HEK293 (cell line): ENCODE measurements at regions not wholly inside any gene's neighbourhood (a gene's known extent, or its start where the extent isn't known, plus 50 kb on each side); places are given as distances from the start of the nearest gene placed in this dataset.

Experiments used
- CTCF ChIA-PET: fragments of 350-600 bp; formaldehyde crosslinking; extraction: SDS; loops from one replicate; lab custom pipeline; 2021; ENCODE audit warnings: antibody characterized with exemption; lab: Yijun Ruan, JAX
- POLR2A ChIA-PET: fragments of 300-600 bp; formaldehyde crosslinking; extraction: SDS; loops from one replicate; lab custom pipeline; 2020; ENCODE audit warnings: antibody characterized with exemption, inconsistent platforms; lab: Yijun Ruan, JAX
- H3K27ac ChIP-seq: fragments of 200-500 bp; sonication (Bioruptor generic); 2 replicates; pipeline ENCODE4 v1.5.1; 2014; ENCODE audit warnings: low read depth, low read length, control low read depth, inconsistent platforms; ENCODE audit errors: extremely low read depth
- H3K36me3 ChIP-seq, 2 experiments: fragments of 200-500 bp in 1 of 2; sonication (Bioruptor generic) in 1 of 2; 1 replicate in 1 of 2; 2 replicates in 1 of 2; pipeline ENCODE4 v1.5.1; 2014 to 2017; ENCODE audit warnings: inconsistent platforms in 2 of 2, low read length in 2 of 2; ENCODE audit not compliant: control insufficient read depth in 2 of 2, insufficient read depth in 1 of 2
- H3K4me1 ChIP-seq: fragments of 200-500 bp; sonication (Bioruptor generic); 2 replicates; pipeline ENCODE4 v1.5.1; 2014; ENCODE audit warnings: mild to moderate bottlenecking, low read length, inconsistent platforms; ENCODE audit not compliant: control insufficient read depth, insufficient read depth
- H3K4me3 ChIP-seq: 2 replicates; pipeline ENCODE4 v1.5.1; 2011; ENCODE audit warnings: low read depth, mild to moderate bottlenecking, control low read depth, low read length, moderate library complexity
- H3K9me3 ChIP-seq: fragments of 200-500 bp; sonication (Bioruptor generic); 2 replicates; pipeline ENCODE4 v1.5.1; 2014; ENCODE audit warnings: low read depth, low read length, inconsistent platforms; ENCODE audit not compliant: control insufficient read depth, insufficient read depth
- ELK4 ChIP-seq: IDR thresholded peaks from 2 replicates; pipeline ENCODE4 v1.6.1; 2011; ENCODE audit warnings: mild to moderate bottlenecking, low read depth, low read length, borderline replicate concordance
- GLIS1 ChIP-seq: fragments of 450-650 bp; formaldehyde crosslinking; IDR thresholded peaks from 2 replicates; pipeline ENCODE4 v1.5.1; 2016; ENCODE audit warnings: missing biosample characterization, missing genetic modification characterization
- GLIS2 ChIP-seq: fragments of 450-650 bp; formaldehyde crosslinking; IDR thresholded peaks from 2 replicates; pipeline ENCODE4 v1.5.1; 2016; ENCODE audit warnings: missing biosample characterization, missing genetic modification characterization
- INSM2 ChIP-seq: fragments of 450-650 bp; formaldehyde crosslinking; IDR thresholded peaks from 2 replicates; pipeline ENCODE4 v1.5.1; 2016; ENCODE audit warnings: missing biosample characterization, missing genetic modification characterization
- KLF7 ChIP-seq: fragments of 450-650 bp; formaldehyde crosslinking; IDR thresholded peaks from 2 replicates; pipeline ENCODE4 v1.5.1; 2016; ENCODE audit warnings: missing biosample characterization, missing genetic modification characterization, borderline replicate concordance
- MZF1 ChIP-seq: fragments of 450-650 bp; formaldehyde crosslinking; IDR thresholded peaks from 2 replicates; pipeline ENCODE4 v1.5.1; 2017; ENCODE audit warnings: missing biosample characterization, missing genetic modification characterization, borderline replicate concordance
- ZBTB1 ChIP-seq: fragments of 450-650 bp; formaldehyde crosslinking; IDR thresholded peaks from 2 replicates; pipeline ENCODE4 v1.5.1; 2016; ENCODE audit warnings: missing biosample characterization, missing genetic modification characterization
- ZBTB10 ChIP-seq: fragments of 450-650 bp; formaldehyde crosslinking; IDR thresholded peaks from 2 replicates; pipeline ENCODE4 v1.5.1; 2016; ENCODE audit warnings: missing biosample characterization, missing genetic modification characterization
- ZBTB7A ChIP-seq: fragments of 450-650 bp; formaldehyde crosslinking; IDR thresholded peaks from 2 replicates; pipeline ENCODE4 v1.5.1; 2016; ENCODE audit warnings: low read depth, missing biosample characterization, missing genetic modification characterization
- ZNF112 ChIP-seq: fragments of 450-650 bp; formaldehyde crosslinking; IDR thresholded peaks from 2 replicates; pipeline ENCODE4 v1.5.0; 2017; ENCODE audit warnings: missing biosample characterization, missing genetic modification characterization
- ZNF121 ChIP-seq: fragments of 450-650 bp; formaldehyde crosslinking; IDR thresholded peaks from 2 replicates; pipeline ENCODE4 v1.5.1; 2016; ENCODE audit warnings: missing biosample characterization, missing genetic modification characterization
- ZNF16 ChIP-seq: fragments of 450-650 bp; formaldehyde crosslinking; IDR thresholded peaks from 2 replicates; pipeline ENCODE4 v1.5.1; 2016; ENCODE audit warnings: low read depth, missing biosample characterization, missing genetic modification characterization
- ZNF211 ChIP-seq: fragments of 450-650 bp; formaldehyde crosslinking; IDR thresholded peaks from 2 replicates; pipeline ENCODE4 v1.5.1; 2016; ENCODE audit warnings: low read depth, missing biosample characterization, missing genetic modification characterization
- ZNF239 ChIP-seq: fragments of 450-650 bp; formaldehyde crosslinking; IDR thresholded peaks from 2 replicates; pipeline ENCODE4 v1.5.1; 2016; ENCODE audit warnings: missing biosample characterization, missing genetic modification characterization
- ZNF394 ChIP-seq: fragments of 450-650 bp; formaldehyde crosslinking; IDR thresholded peaks from 2 replicates; pipeline ENCODE4 v1.5.1; 2016; ENCODE audit warnings: missing biosample characterization, missing genetic modification characterization, mild to moderate bottlenecking, moderate library complexity, borderline replicate concordance
- ZNF398 ChIP-seq: fragments of 450-650 bp; formaldehyde crosslinking; IDR thresholded peaks from 2 replicates; pipeline ENCODE4 v1.5.1; 2017; ENCODE audit warnings: missing biosample characterization, missing genetic modification characterization
- ZNF501 ChIP-seq: fragments of 450-650 bp; formaldehyde crosslinking; IDR thresholded peaks from 2 replicates; pipeline ENCODE4 v1.5.1; 2016; ENCODE audit warnings: missing biosample characterization, missing genetic modification characterization
- ZNF645 ChIP-seq: fragments of 450-650 bp; formaldehyde crosslinking; IDR thresholded peaks from 2 replicates; pipeline ENCODE4; 2016; ENCODE audit warnings: missing biosample characterization, missing genetic modification characterization
- ZNF654 ChIP-seq: fragments of 450-650 bp; formaldehyde crosslinking; IDR thresholded peaks from 2 replicates; pipeline ENCODE4 v1.5.1; 2016; ENCODE audit warnings: low read depth, missing biosample characterization, missing genetic modification characterization
- ZNF677 ChIP-seq: fragments of 450-650 bp; IDR thresholded peaks from 2 replicates; pipeline ENCODE4 v1.5.0; 2018; ENCODE audit warnings: missing biosample characterization, mild to moderate bottlenecking, missing genetic modification characterization, moderate library complexity

GRCh38 chr13:78096221-78096620, 177.6 kb upstream of the EDNRB start:
- TF ChIP-seq INSM2 (tag by site-specific recombination) (no peak), ZNF211 (tag by site-specific recombination) (no peak), GLIS1 (tag by site-specific recombination) (no peak), ZNF394 (tag by site-specific recombination) (no peak), ZNF121 (no peak), ZNF654 (tag by site-specific recombination) (no peak), ZNF645 (tag by site-specific recombination) (no peak), GLIS2 (no peak), ZNF239 (tag by site-specific recombination) (no peak), ZNF501 (tag by site-specific recombination) (no peak), ZNF112 (tag by site-specific recombination) (no peak), ZBTB10 (tag by site-specific recombination) (no peak), MZF1 (tag by site-specific recombination) (no peak), ZBTB1 (tag by site-specific recombination) (no peak), ZNF16 (tag by site-specific recombination) (no peak), ZNF677 (tag by site-specific recombination) (no peak), KLF7 (no peak)
- POLR2A ChIA-PET: no interaction called here
- H3K9me3 ChIP-seq: no peaks in the 10 kb centered on the region
- H3K4me3 ChIP-seq: no peak overlapping the region
- H3K36me3 ChIP-seq: no peaks in the 10 kb centered on the region
- no peak overlapping the region for H3K27ac ChIP-seq
- CTCF ChIA-PET: interaction anchor here (1.0 kb wide), 1 partner anchor 25 kb away, joined by 3 read pairs; no protein-coding TSS in a partner anchor
- H3K4me1 ChIP-seq: no peaks in the 10 kb centered on the region

- CTCF ChIA-PET: no interaction called here
- Histone ChIP-seq H3K36me3 (no peaks in the 10 kb centered on the region), H3K27ac (no peak overlapping the region), H3K9me3 (no peaks in the 10 kb centered on the region), H3K4me3 (no peak overlapping the region), H3K4me1 (no peaks in the 10 kb centered on the region)
- TF ChIP-seq ZBTB7A (no peak), ZNF654 (tag by site-specific recombination) (no peak), ZNF398 (tag by site-specific recombination) (no peak), ELK4 (0 out of 2 replicates have a peak, but pooled peaks have one; percentile 23)
- POLR2A ChIA-PET: no interaction called here
These were observed 169.5 kb upstream of the EDNRB start for GRCh38 chr13:78087966-78088678.
